Upper lobe of left lung (tissue), 4 donors: ENCODE measurements at regions not wholly inside any gene's neighbourhood (a gene's known extent, or its start where the extent isn't known, plus 50 kb on each side); places are given as distances from the start of the nearest gene placed in this dataset.

Experiments used
- POLR2A ChIP-seq, 4 donors: fragments of 450-650 bp; IDR thresholded peaks; one replicate each; pipeline ENCODE4 v1.5.1; 2016 to 2017; ENCODE audit warnings: antibody characterized with exemption in 4 of 4, mild to moderate bottlenecking in 2 of 4
- POLR2AphosphoS5 ChIP-seq, 2 donors: sonication (generic); formaldehyde crosslinking; IDR thresholded peaks; one replicate each; pipeline ENCODE4 v1.5.1; 2017; ENCODE audit warnings: antibody characterized with exemption in 2 of 2
- TF ChIP-seq, protein P1 (sequence below), 6 experiments: fragments of 450-650 bp in 4 of 6; fragments of 200-600 bp in 2 of 6; sonication (generic) in 2 of 6; IDR thresholded peaks; one replicate each; pipeline ENCODE4 v1.5.1; 2016 to 2019; ENCODE audit warnings: antibody characterized with exemption in 6 of 6

DNA sequence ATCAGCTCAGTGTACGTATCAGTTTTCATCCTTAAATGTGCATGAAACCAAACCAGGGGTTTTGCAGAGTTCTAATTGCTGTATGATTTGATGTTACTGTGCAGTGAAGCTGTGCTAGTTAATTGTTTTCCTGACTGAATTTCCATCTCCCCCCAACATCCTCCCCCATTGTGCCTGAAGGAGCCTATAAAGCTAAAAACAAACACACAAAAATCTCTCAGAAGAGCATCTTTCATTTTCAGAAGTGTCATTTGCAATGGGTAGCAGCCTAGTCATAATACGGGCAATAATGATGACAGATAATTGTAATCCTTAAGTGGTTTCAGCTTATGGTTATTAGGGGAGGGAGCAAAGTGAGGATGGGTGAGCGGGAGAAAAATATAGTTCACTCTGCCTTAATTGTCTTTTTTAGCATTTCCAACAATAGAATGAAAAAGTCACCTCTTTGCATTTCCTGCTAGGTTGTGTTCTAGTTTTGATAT, 207.9 kb upstream of the TBL1XR1 start:
- TF ChIP-seq, protein P1, sequence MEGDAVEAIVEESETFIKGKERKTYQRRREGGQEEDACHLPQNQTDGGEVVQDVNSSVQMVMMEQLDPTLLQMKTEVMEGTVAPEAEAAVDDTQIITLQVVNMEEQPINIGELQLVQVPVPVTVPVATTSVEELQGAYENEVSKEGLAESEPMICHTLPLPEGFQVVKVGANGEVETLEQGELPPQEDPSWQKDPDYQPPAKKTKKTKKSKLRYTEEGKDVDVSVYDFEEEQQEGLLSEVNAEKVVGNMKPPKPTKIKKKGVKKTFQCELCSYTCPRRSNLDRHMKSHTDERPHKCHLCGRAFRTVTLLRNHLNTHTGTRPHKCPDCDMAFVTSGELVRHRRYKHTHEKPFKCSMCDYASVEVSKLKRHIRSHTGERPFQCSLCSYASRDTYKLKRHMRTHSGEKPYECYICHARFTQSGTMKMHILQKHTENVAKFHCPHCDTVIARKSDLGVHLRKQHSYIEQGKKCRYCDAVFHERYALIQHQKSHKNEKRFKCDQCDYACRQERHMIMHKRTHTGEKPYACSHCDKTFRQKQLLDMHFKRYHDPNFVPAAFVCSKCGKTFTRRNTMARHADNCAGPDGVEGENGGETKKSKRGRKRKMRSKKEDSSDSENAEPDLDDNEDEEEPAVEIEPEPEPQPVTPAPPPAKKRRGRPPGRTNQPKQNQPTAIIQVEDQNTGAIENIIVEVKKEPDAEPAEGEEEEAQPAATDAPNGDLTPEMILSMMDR (IDR thresholded peaks at IDR 0.05): no peak
- TF ChIP-seq POLR2A (IDR thresholded peaks at IDR 0.05): no peak
- TF ChIP-seq POLR2AphosphoS5 (IDR thresholded peaks at IDR 0.05): no peak
